Chondrocyte (in vitro differentiated cells): ENCODE measurements at regions not wholly inside any gene's neighbourhood (a gene's known extent, or its start where the extent isn't known, plus 50 kb on each side); places are given as distances from the start of the nearest gene placed in this dataset.

Experiments used
- DNase-seq: peaks from one replicate; pipeline ENCODE4 v3.0.0; 2021; ENCODE audit warnings: mixed read lengths, low spot score
- H3K27ac Mint-ChIP-seq: one replicate; pipeline ENCODE4 v1.8.0; 2021; ENCODE audit warnings: mild to moderate bottlenecking, moderate library complexity, mixed read lengths; ENCODE audit not compliant: unreplicated experiment
- H3K27me3 Mint-ChIP-seq: 2 replicates; pipeline ENCODE4 v1.8.0; 2021; ENCODE audit warnings: low read depth, mixed read lengths
- H3K36me3 Mint-ChIP-seq: 2 replicates; pipeline ENCODE4 v1.8.0; 2021; ENCODE audit warnings: low read depth, mixed read lengths
- H3K4me1 Mint-ChIP-seq: 2 replicates; pipeline ENCODE4 v1.8.0; 2021; ENCODE audit warnings: low read depth, mild to moderate bottlenecking, mixed read lengths
- H3K4me3 Mint-ChIP-seq: one replicate; pipeline ENCODE4 v1.8.0; 2021; ENCODE audit warnings: mild to moderate bottlenecking, moderate library complexity, mixed read lengths; ENCODE audit not compliant: unreplicated experiment
- H3K9me3 Mint-ChIP-seq: 2 replicates; pipeline ENCODE4 v1.8.0; 2021; ENCODE audit warnings: low read depth, mixed read lengths
- CTCF ChIP-seq: fragments of 200-600 bp; sonication (generic); IDR thresholded peaks from 2 replicates; pipeline ENCODE4 v1.5.0; 2021; ENCODE audit warnings: antibody characterized with exemption, mild to moderate bottlenecking, moderate library complexity

GRCh38 chr2:134191835-134192234 is 62.0 kb upstream of the MGAT5 start:
- no peak overlapping the region for H3K27ac Mint-ChIP-seq
- no peak for DNase-seq
- H3K36me3 Mint-ChIP-seq: peaks cover 1% of the 10 kb centered on the region
- H3K27me3 Mint-ChIP-seq: no peaks in the 10 kb centered on the region
- no peaks in the 10 kb centered on the region for H3K9me3 Mint-ChIP-seq
- no peak overlapping the region for H3K4me3 Mint-ChIP-seq
- TF ChIP-seq CTCF: no peak
- peaks cover 21% of the 10 kb centered on the region for H3K4me1 Mint-ChIP-seq

- no peak overlapping the region for H3K27ac Mint-ChIP-seq
- H3K9me3 Mint-ChIP-seq: no peaks in the 10 kb centered on the region
- H3K27me3 Mint-ChIP-seq: no peaks in the 10 kb centered on the region
- no peak for DNase-seq
- no peak for TF ChIP-seq CTCF
- H3K4me1 Mint-ChIP-seq: peaks cover 18% of the 10 kb centered on the region
- no peak overlapping the region for H3K4me3 Mint-ChIP-seq
- peaks cover 1% of the 10 kb centered on the region for H3K36me3 Mint-ChIP-seq
These were observed 60.9 kb upstream of the MGAT5 start for GRCh38 chr2:134193006-134193405.

- Mint-ChIP-seq H3K9me3 (no peaks in the 10 kb centered on the region), H3K27ac (no peak overlapping the region), H3K27me3 (no peaks in the 10 kb centered on the region), H3K4me1 (peaks cover 20% of the 10 kb centered on the region), H3K4me3 (no peak overlapping the region), H3K36me3 (peaks cover 1% of the 10 kb centered on the region)
- no peak for TF ChIP-seq CTCF
- no peak for DNase-seq
These were observed 59.4 kb upstream of the MGAT5 start for GRCh38 chr2:134194519-134194918.

GRCh38 chr2:134195341-134195740 is 58.5 kb upstream of the MGAT5 start:
- Mint-ChIP-seq H3K27me3 (no peaks in the 10 kb centered on the region), H3K9me3 (no peaks in the 10 kb centered on the region), H3K4me1 (peaks cover 13% of the 10 kb centered on the region), H3K4me3 (no peak overlapping the region), H3K27ac (no peak overlapping the region), H3K36me3 (peaks cover 1% of the 10 kb centered on the region)
- TF ChIP-seq CTCF: no peak
- DNase-seq: no peak

- Mint-ChIP-seq H3K4me1 (peaks cover 18% of the 10 kb centered on the region), H3K4me3 (no peak overlapping the region), H3K36me3 (no peaks in the 10 kb centered on the region), H3K27me3 (no peaks in the 10 kb centered on the region), H3K27ac (no peak overlapping the region), H3K9me3 (no peaks in the 10 kb centered on the region)
- no peak for TF ChIP-seq CTCF
- DNase-seq: no peak
These were observed 56.4 kb upstream of the MGAT5 start for GRCh38 chr2:134197445-134197844.
